ENCODE measurements at regions not wholly inside any gene's neighbourhood (a gene's known extent, or its start where the extent isn't known, plus 50 kb on each side); places are given as distances from the start of the nearest gene placed in this dataset.

GRCh38 chr12:63400718-63401117 lies 249.7 kb upstream of the AVPR1A start:
- POLR2A ChIA-PET, result no interaction called here
- peak; percentile 45 for DNase-seq (ENCODE audit: low spot score)
- TF ChIP-seq SOX6 (IDR thresholded peaks at IDR 0.05), result no peak
- peak; percentile 61; the same call in 1 of the 2 replicates for TF ChIP-seq SOX6 (CRISPR knock-in tag; IDR thresholded peaks at IDR 0.05)
- TF ChIP-seq FOSL2 (CRISPR knock-in tag; IDR thresholded peaks at IDR 0.05), result peak; percentile 81
- TF ChIP-seq MTERF4 (CRISPR knock-in tag; IDR thresholded peaks at IDR 0.05), result no peak
- TF ChIP-seq CHD4 (IDR thresholded peaks at IDR 0.05; ENCODE audit: borderline replicate concordance, low read length), result no peak
- no peak for TF ChIP-seq ATF4 (CRISPR knock-in tag; IDR thresholded peaks at IDR 0.05)
- TF ChIP-seq ZNF280D (CRISPR knock-in tag; IDR thresholded peaks at IDR 0.05), result no peak
- no peak for TF ChIP-seq ZSCAN25 (CRISPR knock-in tag; IDR thresholded peaks at IDR 0.05)
- peak in 1 of 2 experiments; percentile 22; a peak in 1 of 4 replicates for TF ChIP-seq EP300 (IDR thresholded peaks at IDR 0.05; ENCODE audit: low read depth in 2 of 2, low read length in 2 of 2)
- TF ChIP-seq EP300 (CRISPR knock-in tag; IDR thresholded peaks at IDR 0.05; ENCODE audit: borderline replicate concordance), result no peak
- TF ChIP-seq, protein P1, sequence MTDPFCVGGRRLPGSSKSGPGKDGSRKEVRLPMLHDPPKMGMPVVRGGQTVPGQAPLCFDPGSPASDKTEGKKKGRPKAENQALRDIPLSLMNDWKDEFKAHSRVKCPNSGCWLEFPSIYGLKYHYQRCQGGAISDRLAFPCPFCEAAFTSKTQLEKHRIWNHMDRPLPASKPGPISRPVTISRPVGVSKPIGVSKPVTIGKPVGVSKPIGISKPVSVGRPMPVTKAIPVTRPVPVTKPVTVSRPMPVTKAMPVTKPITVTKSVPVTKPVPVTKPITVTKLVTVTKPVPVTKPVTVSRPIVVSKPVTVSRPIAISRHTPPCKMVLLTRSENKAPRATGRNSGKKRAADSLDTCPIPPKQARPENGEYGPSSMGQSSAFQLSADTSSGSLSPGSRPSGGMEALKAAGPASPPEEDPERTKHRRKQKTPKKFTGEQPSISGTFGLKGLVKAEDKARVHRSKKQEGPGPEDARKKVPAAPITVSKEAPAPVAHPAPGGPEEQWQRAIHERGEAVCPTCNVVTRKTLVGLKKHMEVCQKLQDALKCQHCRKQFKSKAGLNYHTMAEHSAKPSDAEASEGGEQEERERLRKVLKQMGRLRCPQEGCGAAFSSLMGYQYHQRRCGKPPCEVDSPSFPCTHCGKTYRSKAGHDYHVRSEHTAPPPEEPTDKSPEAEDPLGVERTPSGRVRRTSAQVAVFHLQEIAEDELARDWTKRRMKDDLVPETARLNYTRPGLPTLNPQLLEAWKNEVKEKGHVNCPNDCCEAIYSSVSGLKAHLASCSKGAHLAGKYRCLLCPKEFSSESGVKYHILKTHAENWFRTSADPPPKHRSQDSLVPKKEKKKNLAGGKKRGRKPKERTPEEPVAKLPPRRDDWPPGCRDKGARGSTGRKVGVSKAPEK (CRISPR knock-in tag; IDR thresholded peaks at IDR 0.05; ENCODE audit: borderline replicate concordance), result no peak
- no peak for TF ChIP-seq JARID2 (CRISPR knock-in tag; IDR thresholded peaks at IDR 0.05; ENCODE audit: insufficient replicate concordance)
- no peak for TF ChIP-seq ZNF792 (CRISPR knock-in tag; IDR thresholded peaks at IDR 0.05)
- peak; percentile 72; the same call in 1 of the 2 replicates for TF ChIP-seq ZSCAN31 (CRISPR knock-in tag; IDR thresholded peaks at IDR 0.05; ENCODE audit: low read depth)
- TF ChIP-seq SOX5 (CRISPR knock-in tag; IDR thresholded peaks at IDR 0.05; ENCODE audit: borderline replicate concordance), result peak; percentile 83

More at GRCh38 chr12:63400718-63401117, 249.7 kb upstream of the AVPR1A start:
- Histone ChIP-seq H4K20me1 (ENCODE audit: insufficient read depth, low read length) (no peaks in the 10 kb centered on the region), H3K79me2 (ENCODE audit: insufficient read depth, low read length) (no peaks in the 10 kb centered on the region), H3K4me3 (replicated peaks in 1 of 3; ENCODE audit: insufficient read depth in 1 of 3, low read depth in 2 of 3, low read length in 3 of 3) (no peak overlapping the region), H3K27ac (ENCODE audit: extremely low read length, insufficient read depth, low read length) (no peak overlapping the region), H2AFZ (ENCODE audit: low read length) (no peak overlapping the region), H3K36me3 (replicated peaks in 1 of 2; ENCODE audit: control insufficient read depth in 1 of 2, insufficient read depth in 2 of 2, low read length in 2 of 2) (no peaks in the 10 kb centered on the region), H3K4me2 (ENCODE audit: low read depth, low read length) (no peak overlapping the region), H3K4me1 (ENCODE audit: insufficient read depth, low read length) (no peaks in the 10 kb centered on the region), H3K27me3 (ENCODE audit: control insufficient read depth in 1 of 2, insufficient read depth in 2 of 2, low read length in 2 of 2) (0 out of 5 replicates have a peak, but pooled peaks cover 0 to 1% of the 10 kb centered on the region in 2 experiments), H3K9me3 (ENCODE audit: low read length) (no peaks in the 10 kb centered on the region), H3K9ac (ENCODE audit: insufficient read depth, low read depth, low read length) (no peak overlapping the region)
- peak; percentile 34; the same call in 2 of the 3 replicates for ATAC-seq
- no peak for FAIRE-seq
- in situ Hi-C loops (cut with HindIII; ENCODE audit: extremely low pct_ligation_motif_present, low pct_unique_long_range_greater_than_20kb), result no loop called here
- CTCF ChIA-PET (ENCODE audit: low intra/inter-chr PET ratio, low total read pairs), result no interaction called here
- intact Hi-C loops (cut with micrococcal nuclease; ENCODE audit: unreplicated experiment), result no loop called here
- 25% methylated on average over 3 of the region's 3 CpGs for WGBS (ENCODE audit: low lambda C conversion rate)
- no TSS peak for BruUV-seq (replicated peaks)

Data from HepG2 (cell line).